ENCODE measurements at regions not wholly inside any gene's neighbourhood (a gene's known extent, or its start where the extent isn't known, plus 50 kb on each side); places are given as distances from the start of the nearest gene placed in this dataset.

GRCh38 chr12:18853570-18854366, 115.8 kb downstream of the CAPZA3 start:
- TF ChIP-seq, protein P1, sequence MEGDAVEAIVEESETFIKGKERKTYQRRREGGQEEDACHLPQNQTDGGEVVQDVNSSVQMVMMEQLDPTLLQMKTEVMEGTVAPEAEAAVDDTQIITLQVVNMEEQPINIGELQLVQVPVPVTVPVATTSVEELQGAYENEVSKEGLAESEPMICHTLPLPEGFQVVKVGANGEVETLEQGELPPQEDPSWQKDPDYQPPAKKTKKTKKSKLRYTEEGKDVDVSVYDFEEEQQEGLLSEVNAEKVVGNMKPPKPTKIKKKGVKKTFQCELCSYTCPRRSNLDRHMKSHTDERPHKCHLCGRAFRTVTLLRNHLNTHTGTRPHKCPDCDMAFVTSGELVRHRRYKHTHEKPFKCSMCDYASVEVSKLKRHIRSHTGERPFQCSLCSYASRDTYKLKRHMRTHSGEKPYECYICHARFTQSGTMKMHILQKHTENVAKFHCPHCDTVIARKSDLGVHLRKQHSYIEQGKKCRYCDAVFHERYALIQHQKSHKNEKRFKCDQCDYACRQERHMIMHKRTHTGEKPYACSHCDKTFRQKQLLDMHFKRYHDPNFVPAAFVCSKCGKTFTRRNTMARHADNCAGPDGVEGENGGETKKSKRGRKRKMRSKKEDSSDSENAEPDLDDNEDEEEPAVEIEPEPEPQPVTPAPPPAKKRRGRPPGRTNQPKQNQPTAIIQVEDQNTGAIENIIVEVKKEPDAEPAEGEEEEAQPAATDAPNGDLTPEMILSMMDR (IDR thresholded peaks at IDR 0.05): no peak
- H3K4me1 Mint-ChIP-seq (ENCODE audit: low read depth): no peaks in the 10 kb centered on the region
- Histone ChIP-seq H3K4me1 (ENCODE audit: insufficient read depth, low read length) (no peaks in the 10 kb centered on the region), H3K9me3 (ENCODE audit: control insufficient read depth in 1 of 2, insufficient read depth in 1 of 2, low read length in 2 of 2) (no peaks in the 10 kb centered on the region), H3K4me3 (ENCODE audit: low read length) (no peak overlapping the region), H3K27me3 (ENCODE audit: control insufficient read depth in 1 of 2, insufficient read depth in 2 of 2, low read length in 2 of 2) (no peaks in the 10 kb centered on the region), H3K36me3 (ENCODE audit: insufficient read depth, low read length) (no peaks in the 10 kb centered on the region), H3K27ac (ENCODE audit: low read depth in 1 of 2, low read length in 2 of 2) (no peak overlapping the region)
- peaks cover 7% of the 10 kb centered on the region for H3K27me3 Mint-ChIP-seq
- H3K9me3 Mint-ChIP-seq: no peaks in the 10 kb centered on the region
- no peaks in the 10 kb centered on the region for H3K36me3 Mint-ChIP-seq (ENCODE audit: low read depth)
- intact Hi-C loops (cut with DNase I, micrococcal nuclease): no loop called here
- ATAC-seq (ENCODE audit: poor library complexity): no peak
- ChIA-PET CTCF (no interaction called here), POLR2A (no interaction called here)
- no peak for DNase-seq
- H3K27ac Mint-ChIP-seq: no peak overlapping the region
- H3K4me3 Mint-ChIP-seq: no peak overlapping the region

- no peaks in the 10 kb centered on the region for H3K9me3 ChIP-seq (ENCODE audit: control insufficient read depth in 1 of 2, insufficient read depth in 1 of 2, low read length in 2 of 2)
- Mint-ChIP-seq H3K4me3 (no peak overlapping the region), H3K27ac (no peak overlapping the region), H3K27me3 (peaks cover 4% of the 10 kb centered on the region), H3K4me1 (ENCODE audit: low read depth) (no peaks in the 10 kb centered on the region), H3K36me3 (ENCODE audit: low read depth) (no peaks in the 10 kb centered on the region), H3K9me3 (no peaks in the 10 kb centered on the region)
- ATAC-seq (ENCODE audit: poor library complexity): no peak
- H3K36me3 ChIP-seq (ENCODE audit: insufficient read depth, low read length): no peaks in the 10 kb centered on the region
- intact Hi-C loops (cut with DNase I, micrococcal nuclease): no loop called here
- no peak overlapping the region for H3K27ac ChIP-seq (ENCODE audit: low read depth in 1 of 2, low read length in 2 of 2)
- no peak overlapping the region for H3K4me3 ChIP-seq (ENCODE audit: low read length)
- TF ChIP-seq, protein P1 (IDR thresholded peaks at IDR 0.05): no peak
- POLR2A ChIA-PET: no interaction called here
- CTCF ChIA-PET: no interaction called here
- no peak for DNase-seq
- no peaks in the 10 kb centered on the region for H3K4me1 ChIP-seq (ENCODE audit: insufficient read depth, low read length)
- no peaks in the 10 kb centered on the region for H3K27me3 ChIP-seq (ENCODE audit: control insufficient read depth in 1 of 2, insufficient read depth in 2 of 2, low read length in 2 of 2)
Observed at GRCh38 chr12:18857656-18858055, 119.7 kb downstream of the CAPZA3 start.

- H3K4me1 ChIP-seq (ENCODE audit: insufficient read depth, low read length): no peaks in the 10 kb centered on the region
- no peaks in the 10 kb centered on the region for H3K9me3 ChIP-seq (ENCODE audit: control insufficient read depth in 1 of 2, insufficient read depth in 1 of 2, low read length in 2 of 2)
- H3K4me1 Mint-ChIP-seq (ENCODE audit: low read depth): no peaks in the 10 kb centered on the region
- H3K27ac ChIP-seq (ENCODE audit: low read depth in 1 of 2, low read length in 2 of 2): no peak overlapping the region
- no peaks in the 10 kb centered on the region for H3K36me3 Mint-ChIP-seq (ENCODE audit: low read depth)
- no peak overlapping the region for H3K4me3 Mint-ChIP-seq
- intact Hi-C loops (cut with DNase I, micrococcal nuclease): no loop called here
- ATAC-seq (ENCODE audit: poor library complexity) (no peak), DNase-seq (no peak)
- H3K4me3 ChIP-seq (ENCODE audit: low read length): no peak overlapping the region
- H3K9me3 Mint-ChIP-seq: no peaks in the 10 kb centered on the region
- no peaks in the 10 kb centered on the region for H3K27me3 Mint-ChIP-seq
- no peak overlapping the region for H3K27ac Mint-ChIP-seq
- TF ChIP-seq, protein P1 (IDR thresholded peaks at IDR 0.05): no peak
- ChIA-PET POLR2A (no interaction called here), CTCF (no interaction called here)
- H3K27me3 ChIP-seq (ENCODE audit: control insufficient read depth in 1 of 2, insufficient read depth in 2 of 2, low read length in 2 of 2): no peaks in the 10 kb centered on the region
- no peaks in the 10 kb centered on the region for H3K36me3 ChIP-seq (ENCODE audit: insufficient read depth, low read length)
Observed at GRCh38 chr12:18859400-18859799, 121.5 kb downstream of the CAPZA3 start.
